ENCODE measurements at regions not wholly inside any gene's neighbourhood (a gene's known extent, or its start where the extent isn't known, plus 50 kb on each side); places are given as distances from the start of the nearest gene placed in this dataset.

DNA sequence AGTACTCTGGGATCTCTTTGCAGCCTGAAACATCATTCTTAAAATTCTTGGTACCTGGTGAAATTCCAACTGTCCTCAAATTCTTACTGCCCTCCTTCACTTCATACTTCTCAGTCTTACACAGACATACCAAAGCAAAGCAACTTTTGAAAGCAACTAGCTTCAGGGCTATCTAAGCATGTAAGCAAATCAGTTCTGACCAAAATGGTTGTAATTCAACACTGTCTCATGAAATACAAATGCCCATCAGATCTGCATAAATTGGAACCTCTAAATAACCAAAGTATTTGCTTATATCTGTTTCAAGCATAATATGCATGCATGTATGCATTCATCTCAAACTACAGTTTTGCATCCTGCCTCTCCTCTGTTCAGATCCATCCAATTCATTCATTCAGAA is 308.1 kb upstream of the PPARGC1A start:
- TF ChIP-seq, protein P1, sequence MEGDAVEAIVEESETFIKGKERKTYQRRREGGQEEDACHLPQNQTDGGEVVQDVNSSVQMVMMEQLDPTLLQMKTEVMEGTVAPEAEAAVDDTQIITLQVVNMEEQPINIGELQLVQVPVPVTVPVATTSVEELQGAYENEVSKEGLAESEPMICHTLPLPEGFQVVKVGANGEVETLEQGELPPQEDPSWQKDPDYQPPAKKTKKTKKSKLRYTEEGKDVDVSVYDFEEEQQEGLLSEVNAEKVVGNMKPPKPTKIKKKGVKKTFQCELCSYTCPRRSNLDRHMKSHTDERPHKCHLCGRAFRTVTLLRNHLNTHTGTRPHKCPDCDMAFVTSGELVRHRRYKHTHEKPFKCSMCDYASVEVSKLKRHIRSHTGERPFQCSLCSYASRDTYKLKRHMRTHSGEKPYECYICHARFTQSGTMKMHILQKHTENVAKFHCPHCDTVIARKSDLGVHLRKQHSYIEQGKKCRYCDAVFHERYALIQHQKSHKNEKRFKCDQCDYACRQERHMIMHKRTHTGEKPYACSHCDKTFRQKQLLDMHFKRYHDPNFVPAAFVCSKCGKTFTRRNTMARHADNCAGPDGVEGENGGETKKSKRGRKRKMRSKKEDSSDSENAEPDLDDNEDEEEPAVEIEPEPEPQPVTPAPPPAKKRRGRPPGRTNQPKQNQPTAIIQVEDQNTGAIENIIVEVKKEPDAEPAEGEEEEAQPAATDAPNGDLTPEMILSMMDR (conservative IDR thresholded peaks at IDR 0.05; ENCODE audit: low read length), result no peak
- TF ChIP-seq EZH2phosphoT487 (IDR thresholded peaks at IDR 0.05; ENCODE audit: borderline replicate concordance, low read depth, low read length), result no peak
